Non-pigmented ciliary epithelial cell (primary cell): ENCODE measurements at regions not wholly inside any gene's neighbourhood (a gene's known extent, or its start where the extent isn't known, plus 50 kb on each side); places are given as distances from the start of the nearest gene placed in this dataset.
"Not testable (repeated sequence)": the region's sequence is repeated elsewhere in the genome, so short reads cannot be mapped to it uniquely, and the experiment has no call there.

Experiments
- DNase-seq: peaks from one replicate; pipeline ENCODE4 v3.0.0-alpha.2; 2010; ENCODE audit warnings: low read depth

DNA sequence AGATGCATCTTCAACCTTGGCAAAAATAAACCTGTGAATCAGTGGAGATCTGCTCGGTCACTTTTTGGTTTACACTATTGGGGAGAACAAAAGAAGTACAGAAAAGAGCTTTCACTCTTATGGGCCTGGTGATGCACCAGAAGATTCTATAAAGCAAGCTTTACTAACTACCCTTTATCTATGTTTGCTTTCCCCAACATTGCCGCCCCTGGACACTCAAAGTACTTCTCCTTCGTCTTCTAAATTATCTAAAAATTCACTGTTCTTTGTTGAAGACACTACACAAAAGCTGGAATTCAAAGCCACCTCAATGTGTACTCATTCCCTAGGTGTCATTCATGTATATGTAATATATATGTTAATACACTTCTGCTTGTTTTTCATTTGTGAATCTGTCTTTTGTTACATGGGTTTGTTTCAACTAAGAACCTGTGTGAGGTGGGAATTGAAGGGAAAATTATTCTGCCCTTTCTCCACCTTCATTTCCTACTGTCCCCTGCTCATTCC lies 97.9 kb upstream of the BTN3A2 start:
- DNase-seq: no peak

- DNase-seq: no peak
These were observed 96.2 kb upstream of the BTN3A2 start for GRCh38 chr6:26268659-26269402.

DNA sequence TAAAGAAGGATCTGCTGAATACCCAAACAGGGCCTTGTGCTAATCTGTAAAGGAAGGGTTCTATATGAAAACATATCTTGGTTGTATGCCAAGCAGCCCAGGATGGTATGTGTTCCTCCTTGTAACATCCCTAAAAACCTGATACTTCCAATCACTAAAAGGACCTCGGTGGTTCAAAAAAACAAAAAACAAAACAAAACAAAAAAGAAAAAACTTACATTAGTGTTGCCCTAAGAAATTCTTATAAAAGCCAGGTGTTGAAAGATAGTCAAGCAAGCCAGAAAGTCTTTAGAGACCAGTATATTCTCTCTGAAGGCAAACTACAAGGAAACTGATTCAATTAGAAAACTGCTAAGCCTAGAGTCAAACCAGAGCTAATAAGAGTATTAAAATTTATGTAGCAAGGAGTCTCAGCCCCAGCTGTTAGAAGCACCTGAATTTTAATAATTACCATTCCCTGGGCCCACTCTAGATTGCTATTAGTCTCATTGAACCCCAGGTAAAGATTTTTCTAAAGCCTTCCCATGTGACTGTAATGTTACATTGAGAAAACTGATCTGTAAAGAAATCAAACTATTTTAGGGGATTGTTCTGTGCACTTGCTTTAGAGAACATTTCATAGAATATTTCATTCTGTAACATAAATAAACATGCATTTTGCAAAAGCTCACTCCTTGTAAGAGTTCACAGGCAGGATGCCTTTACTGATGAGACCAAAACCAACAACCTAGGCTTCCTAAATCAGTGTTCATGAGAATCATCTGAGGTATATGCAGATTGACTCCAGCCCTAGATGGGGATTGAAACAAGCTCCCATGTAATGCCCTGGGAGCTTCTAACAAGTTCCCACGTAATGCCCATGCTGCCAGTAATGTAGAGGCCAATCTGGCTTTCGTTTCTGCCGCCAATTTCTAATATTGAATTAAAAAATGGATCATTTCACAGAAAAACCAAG lies 95.2 kb upstream of the BTN3A2 start:
- no peak for DNase-seq

GRCh38 chr6:26270486-26270861 lies 94.5 kb upstream of the BTN3A2 start:
- DNase-seq: no peak

GRCh38 chr6:26270903-26271667 lies 93.9 kb upstream of the BTN3A2 start:
- DNase-seq: no peak

DNA sequence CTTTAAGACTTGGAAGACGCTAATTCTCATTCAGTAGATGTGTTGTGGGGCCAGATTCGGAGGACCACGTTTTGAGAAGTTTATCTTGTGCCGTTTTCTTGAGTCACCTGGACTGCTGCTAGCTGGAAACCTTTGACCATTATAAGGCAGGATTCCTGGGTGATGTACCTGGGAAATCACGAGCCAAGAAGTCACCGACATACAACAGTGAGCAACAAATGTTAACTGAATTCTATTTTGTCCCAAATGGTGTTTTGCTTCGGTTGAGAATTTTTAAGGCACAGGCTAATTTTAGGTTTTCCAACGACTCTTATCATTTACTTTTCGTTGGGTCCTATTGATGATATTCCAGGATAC lies 93.4 kb upstream of the BTN3A2 start:
- DNase-seq: no peak

DNA sequence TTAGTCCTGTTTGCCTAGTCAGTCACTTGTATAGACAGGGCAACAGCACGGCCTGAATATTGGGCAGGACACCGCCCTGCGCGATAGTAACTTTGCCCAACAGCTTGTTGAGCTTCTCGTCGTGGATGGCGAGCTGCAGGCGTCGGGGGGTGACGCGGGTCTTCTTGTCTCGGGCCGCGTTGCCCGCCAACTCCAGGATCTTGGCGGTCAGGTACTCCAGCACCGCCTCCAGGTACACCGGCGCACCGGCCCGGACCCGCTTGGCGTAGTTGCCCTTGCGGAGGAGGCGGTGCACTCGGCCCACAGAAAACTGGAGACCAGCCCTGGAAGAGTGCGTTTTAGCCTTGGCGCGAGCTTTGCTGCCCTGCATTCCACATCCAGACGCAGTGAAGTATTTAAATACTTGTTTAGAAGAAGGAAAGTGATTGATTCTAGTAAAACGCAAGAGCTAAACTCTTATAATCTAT lies 92.8 kb upstream of the BTN3A2 start:
- DNase-seq: no peak

DNA sequence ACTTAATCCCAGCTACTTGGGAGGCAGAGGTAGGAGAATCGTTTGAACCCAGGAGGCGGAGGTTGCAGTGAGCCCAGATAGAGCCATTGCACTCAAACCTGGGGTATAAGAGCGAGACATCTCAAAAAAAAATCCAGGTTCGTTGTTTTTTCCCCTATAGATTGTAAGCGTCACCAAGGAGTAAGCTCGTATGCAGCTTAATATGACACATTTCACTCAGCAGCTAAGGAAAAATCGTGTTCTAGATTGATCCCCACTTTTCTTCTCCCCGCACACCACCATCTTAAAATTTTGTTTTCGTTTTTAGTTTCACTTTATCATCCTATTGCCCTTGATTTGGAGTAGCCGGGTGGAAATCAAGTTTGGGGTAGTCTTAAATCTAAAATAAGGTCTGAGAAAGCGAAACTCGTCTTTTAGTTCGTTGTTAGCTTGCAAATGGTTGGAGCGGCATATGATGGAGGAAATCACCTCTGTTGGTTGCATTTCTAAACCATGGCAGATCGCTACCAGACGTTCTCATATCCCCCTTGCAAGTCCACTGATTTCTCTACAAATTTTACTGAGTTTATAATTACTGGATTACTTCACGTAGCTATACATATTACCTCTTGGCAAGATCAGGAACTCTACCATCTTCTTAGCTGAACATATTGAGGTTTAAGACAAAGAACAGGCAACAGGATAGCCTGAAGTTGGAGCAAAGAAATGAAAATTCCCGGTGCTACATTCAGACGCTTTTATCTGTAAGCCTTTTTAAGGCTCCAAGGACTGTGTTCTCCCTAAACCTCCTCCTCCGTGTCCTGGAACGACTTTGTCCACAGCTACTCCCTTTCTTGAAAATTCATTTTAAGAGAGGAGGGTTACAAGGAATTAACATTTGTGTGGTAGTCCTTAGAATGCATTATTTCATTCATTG lies 91.1 kb upstream of the BTN3A2 start:
- no peak for DNase-seq

- no peak for DNase-seq
These were observed 89.3 kb upstream of the BTN3A2 start for GRCh38 chr6:26275663-26276062.

DNA sequence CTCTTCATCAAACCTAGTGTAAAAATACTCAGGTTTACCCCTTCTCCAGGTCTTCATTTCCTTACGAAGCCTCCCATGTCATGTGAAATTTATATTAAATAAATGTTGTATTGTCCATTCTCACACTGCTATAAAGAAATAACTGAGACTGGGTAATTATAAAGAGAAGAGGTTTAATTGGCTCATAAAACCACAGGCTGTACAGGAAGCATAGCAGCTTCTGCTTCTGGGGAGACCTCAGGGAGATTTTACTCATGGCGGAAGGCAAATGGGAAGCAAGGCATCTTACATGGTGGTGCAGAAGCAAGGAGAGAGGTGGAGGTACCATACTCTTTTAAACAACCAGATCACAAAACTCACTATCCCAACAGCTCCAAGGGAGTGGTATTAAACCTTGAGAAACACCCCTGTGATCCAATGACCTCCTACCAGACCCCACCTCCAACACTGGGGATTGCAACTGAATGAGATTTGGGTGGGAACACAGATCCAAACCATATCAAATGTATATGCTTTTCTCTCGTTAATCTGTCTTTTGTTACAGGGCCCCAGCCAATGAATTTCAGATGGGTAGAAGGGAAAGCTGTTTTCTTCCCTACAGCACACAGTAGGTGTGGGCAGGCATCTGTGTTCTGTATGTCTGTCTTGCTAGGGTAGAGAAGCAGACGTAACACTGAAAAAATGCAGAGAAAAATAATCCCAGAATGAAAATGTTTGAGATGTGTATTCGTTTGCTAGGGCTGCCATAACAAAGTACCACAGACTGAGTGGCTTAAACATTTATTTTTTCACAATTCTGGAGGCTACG lies 88.0 kb upstream of the BTN3A2 start:
- DNase-seq: no peak

DNA sequence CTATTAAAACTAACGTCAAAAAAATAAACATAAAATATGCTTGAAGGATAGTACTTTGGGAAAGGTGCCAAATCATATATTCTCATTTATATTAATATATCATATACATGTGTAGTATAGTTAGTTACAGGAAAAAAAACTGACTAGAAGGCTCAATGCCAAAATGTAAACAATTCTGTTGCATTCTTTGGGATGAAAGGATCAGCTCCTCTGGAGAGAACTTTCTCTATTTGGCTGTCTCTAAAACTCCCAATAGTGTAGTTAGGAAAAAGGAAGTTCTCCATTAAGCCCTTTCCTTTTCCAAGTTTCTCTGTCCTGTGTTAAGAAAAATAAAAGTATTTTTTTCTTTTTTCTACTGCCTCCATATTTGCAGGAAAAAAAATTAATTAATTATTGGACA lies 86.5 kb upstream of the BTN3A2 start:
- DNase-seq: no peak

- DNase-seq: not testable (repeated sequence)
These were observed 85.6 kb upstream of the BTN3A2 start for GRCh38 chr6:26279371-26279770.

DNA sequence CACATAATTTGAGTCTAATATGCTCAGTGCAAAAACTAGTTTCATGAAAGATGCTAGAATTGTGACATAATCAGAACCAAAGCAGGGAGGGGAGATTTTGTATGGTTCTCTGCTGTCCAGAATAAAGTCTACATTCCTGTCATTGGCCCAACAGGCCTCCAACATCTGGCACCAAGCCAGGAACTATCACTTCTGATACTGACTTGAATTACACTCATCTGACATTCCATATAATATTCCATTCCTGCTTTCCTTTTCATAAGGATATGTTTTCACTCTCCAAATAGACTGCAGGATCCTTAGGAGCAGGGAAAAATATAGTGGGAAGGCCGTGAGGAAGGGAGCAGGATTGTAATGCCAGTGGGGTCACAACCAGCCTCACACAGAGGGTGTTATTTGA lies 84.6 kb upstream of the BTN3A2 start:
- DNase-seq: no peak

DNA sequence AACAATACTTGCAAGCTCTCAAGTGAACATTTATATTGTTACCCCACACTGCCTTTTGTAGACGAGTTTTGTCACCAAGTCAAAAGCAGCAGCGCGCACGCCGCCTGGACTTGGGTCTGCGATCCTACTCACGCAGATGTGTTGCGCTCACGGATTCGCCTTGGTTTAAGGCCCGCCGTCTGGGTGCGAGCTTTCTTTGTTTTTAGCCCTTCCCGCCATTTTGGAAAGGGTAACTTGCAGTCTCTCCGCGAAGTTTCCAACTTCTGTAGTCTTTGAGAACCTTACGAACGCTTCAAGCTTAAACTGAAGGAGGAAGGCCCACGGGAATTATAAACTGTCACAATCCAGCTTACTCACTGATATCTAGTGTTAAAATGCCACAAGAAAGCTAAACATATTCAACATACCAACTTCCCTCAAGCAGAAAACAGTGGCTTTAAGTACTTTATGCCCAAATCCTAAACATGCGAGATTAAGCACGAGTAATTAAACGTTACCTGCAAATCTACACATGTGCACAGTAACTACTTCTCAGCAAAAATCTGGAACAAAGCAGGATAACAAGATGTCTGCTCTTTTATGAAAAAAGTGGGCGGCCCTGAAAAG lies 80.4 kb upstream of the BTN3A2 start:
- DNase-seq: no peak

GRCh38 chr6:26285143-26286134 lies 79.6 kb upstream of the BTN3A2 start:
- peak; percentile 97 for DNase-seq

DNA sequence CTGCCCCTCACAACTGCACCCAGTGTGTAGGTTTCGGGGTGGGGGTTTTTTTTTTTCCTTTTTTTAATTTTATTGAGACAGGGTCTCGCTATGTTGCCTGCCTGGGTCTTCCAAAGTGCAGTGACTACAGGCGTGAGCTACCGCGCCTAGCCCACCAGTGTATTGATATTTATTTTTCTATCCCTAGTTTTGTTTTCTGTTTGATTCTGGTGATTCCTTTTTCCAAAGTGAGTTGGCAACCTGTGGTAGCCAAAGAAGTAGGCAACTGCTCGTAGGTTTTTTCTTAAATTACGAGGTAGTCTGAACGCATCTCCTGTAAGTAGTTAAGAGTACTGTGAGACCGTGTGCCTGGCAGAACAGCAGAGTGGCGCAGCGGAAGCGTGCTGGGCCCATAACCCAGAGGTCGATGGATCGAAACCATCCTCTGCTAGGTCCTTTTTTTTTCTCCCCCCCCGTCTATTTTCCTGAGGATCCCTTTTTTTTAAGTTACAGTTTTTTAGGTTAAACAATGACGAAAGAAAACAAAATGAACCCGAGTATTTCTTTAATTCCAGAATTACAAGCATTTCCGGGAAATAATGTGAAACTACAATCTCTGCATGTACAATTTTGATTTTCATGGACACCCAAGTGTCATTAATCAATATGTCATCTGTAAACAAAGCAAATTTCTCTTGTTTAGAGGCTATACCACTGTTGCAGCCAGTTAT lies 78.7 kb upstream of the BTN3A2 start:
- DNase-seq: no peak

DNA sequence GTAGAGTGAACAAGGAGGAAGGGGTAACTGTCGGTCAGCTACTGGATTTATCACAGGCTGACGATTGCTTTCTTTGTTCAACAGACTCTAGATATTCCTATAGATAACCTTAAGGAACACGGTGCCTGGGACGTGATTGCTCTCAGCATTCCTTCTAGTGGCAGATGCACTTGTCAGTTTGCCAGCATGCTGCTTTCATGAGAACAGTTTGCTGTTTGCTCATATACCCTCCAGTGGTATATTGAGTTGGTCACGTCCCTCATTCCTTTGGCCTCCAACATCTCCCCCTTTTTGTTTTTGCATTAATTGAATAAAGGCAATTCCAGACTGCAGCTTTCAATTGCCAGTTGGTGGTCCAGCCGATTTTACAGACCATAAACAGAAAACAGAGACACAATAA lies 76.8 kb upstream of the BTN3A2 start:
- DNase-seq: no peak

GRCh38 chr6:26290941-26291340 lies 74.1 kb upstream of the BTN3A2 start:
- no peak for DNase-seq
